ENCODE measurements at regions not wholly inside any gene's neighbourhood (a gene's known extent, or its start where the extent isn't known, plus 50 kb on each side); places are given as distances from the start of the nearest gene placed in this dataset.

DNA sequence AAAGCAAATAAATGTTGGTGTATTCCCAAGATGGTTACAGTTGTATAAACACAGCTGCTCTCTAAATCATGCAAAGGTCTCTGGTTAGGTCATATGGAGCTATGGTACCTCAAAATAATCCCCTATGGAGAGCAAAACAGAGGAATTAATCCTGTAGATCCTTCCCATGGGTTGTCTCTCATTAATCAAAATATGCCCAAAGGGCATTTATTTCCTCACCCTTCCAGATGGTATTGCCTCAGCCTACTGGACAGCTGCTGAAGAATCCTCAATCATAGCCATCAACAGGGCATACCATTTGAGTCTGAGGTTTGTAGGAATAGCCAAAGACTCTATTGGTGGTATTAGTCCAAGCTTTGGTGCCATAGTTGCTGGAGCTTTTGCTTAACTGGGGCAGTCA lies 360.9 kb downstream of the RPL10L start:
- Histone ChIP-seq H2AFZ (ENCODE audit: low read length) (no peak overlapping the region), H3K4me3 (ENCODE audit: insufficient read depth, low read length) (no peak overlapping the region), H3K4me2 (ENCODE audit: insufficient read depth, low read length) (no peak overlapping the region), H3K27me3 (ENCODE audit: insufficient read depth, low read length) (no peaks in the 10 kb centered on the region), H3K27ac (ENCODE audit: low read depth, low read length) (no peak overlapping the region), H3K4me1 (ENCODE audit: insufficient read depth, low read length) (no peaks in the 10 kb centered on the region), H3K9me3 (ENCODE audit: low read depth, low read length) (no peaks in the 10 kb centered on the region), H3K36me3 (ENCODE audit: insufficient read depth, low read length) (no peaks in the 10 kb centered on the region), H3K79me2 (ENCODE audit: insufficient read depth, low read length) (no peaks in the 10 kb centered on the region), H4K20me1 (ENCODE audit: insufficient read depth, low read length) (no peaks in the 10 kb centered on the region)
- TF ChIP-seq, protein P1, sequence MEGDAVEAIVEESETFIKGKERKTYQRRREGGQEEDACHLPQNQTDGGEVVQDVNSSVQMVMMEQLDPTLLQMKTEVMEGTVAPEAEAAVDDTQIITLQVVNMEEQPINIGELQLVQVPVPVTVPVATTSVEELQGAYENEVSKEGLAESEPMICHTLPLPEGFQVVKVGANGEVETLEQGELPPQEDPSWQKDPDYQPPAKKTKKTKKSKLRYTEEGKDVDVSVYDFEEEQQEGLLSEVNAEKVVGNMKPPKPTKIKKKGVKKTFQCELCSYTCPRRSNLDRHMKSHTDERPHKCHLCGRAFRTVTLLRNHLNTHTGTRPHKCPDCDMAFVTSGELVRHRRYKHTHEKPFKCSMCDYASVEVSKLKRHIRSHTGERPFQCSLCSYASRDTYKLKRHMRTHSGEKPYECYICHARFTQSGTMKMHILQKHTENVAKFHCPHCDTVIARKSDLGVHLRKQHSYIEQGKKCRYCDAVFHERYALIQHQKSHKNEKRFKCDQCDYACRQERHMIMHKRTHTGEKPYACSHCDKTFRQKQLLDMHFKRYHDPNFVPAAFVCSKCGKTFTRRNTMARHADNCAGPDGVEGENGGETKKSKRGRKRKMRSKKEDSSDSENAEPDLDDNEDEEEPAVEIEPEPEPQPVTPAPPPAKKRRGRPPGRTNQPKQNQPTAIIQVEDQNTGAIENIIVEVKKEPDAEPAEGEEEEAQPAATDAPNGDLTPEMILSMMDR (IDR thresholded peaks at IDR 0.05; ENCODE audit: extremely low read depth, low read depth, low read length): no peak
- DNase-seq (ENCODE audit: insufficient read length, low spot score, missing footprints): no peak

DNA sequence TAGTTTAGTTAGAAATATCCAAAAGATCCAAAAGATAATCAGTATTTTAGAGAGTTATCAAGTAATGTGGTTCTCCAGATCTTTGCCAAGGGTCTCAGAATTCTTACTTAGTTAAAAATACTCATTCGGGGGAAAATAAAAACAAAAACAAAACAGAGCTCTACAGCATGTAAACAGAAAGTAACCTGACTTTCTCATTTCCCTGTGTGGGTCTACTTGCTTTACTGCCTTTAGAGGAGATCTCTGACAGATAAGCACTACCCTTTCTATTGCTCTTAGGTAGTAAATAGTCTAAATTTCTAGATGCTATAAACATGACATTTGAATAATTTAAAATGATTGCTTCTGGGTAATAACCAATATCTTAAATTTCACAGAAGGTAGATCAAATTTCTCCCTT lies 371.8 kb downstream of the RPL10L start:
- DNase-seq (ENCODE audit: insufficient read length, low spot score, missing footprints): no peak
- Histone ChIP-seq H3K27me3 (ENCODE audit: insufficient read depth, low read length) (no peaks in the 10 kb centered on the region), H4K20me1 (ENCODE audit: insufficient read depth, low read length) (no peaks in the 10 kb centered on the region), H3K4me3 (ENCODE audit: insufficient read depth, low read length) (no peak overlapping the region), H3K79me2 (ENCODE audit: insufficient read depth, low read length) (no peaks in the 10 kb centered on the region), H3K4me2 (ENCODE audit: insufficient read depth, low read length) (no peak overlapping the region), H2AFZ (ENCODE audit: low read length) (no peak overlapping the region), H3K27ac (ENCODE audit: low read depth, low read length) (no peak overlapping the region), H3K36me3 (ENCODE audit: insufficient read depth, low read length) (no peaks in the 10 kb centered on the region), H3K9me3 (ENCODE audit: low read depth, low read length) (no peaks in the 10 kb centered on the region), H3K4me1 (ENCODE audit: insufficient read depth, low read length) (no peaks in the 10 kb centered on the region)
- TF ChIP-seq, protein P1 (IDR thresholded peaks at IDR 0.05; ENCODE audit: extremely low read depth, low read depth, low read length): no peak

DNA sequence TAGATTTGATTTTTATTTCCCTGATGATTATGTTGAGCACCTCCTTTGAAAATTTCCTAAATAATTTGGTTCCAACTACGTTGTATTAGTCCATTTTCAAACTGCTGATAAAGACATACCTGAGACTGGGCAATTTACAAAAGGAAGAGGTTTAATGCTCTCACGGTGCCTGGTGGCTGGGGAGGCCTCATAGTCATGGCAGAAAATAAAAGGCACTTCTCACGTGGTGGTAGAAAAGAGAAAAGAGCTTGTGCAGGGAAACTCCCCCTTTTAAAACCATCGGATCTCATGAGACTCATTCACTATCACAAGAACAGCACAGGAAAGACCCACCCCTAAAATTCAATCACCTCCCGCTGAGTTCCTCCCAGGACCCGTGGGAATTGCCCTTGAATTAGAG lies 372.3 kb downstream of the RPL10L start:
- Histone ChIP-seq H3K4me2 (ENCODE audit: insufficient read depth, low read length) (no peak overlapping the region), H3K36me3 (ENCODE audit: insufficient read depth, low read length) (no peaks in the 10 kb centered on the region), H3K27ac (ENCODE audit: low read depth, low read length) (no peak overlapping the region), H3K9me3 (ENCODE audit: low read depth, low read length) (no peaks in the 10 kb centered on the region), H3K27me3 (ENCODE audit: insufficient read depth, low read length) (no peaks in the 10 kb centered on the region), H3K79me2 (ENCODE audit: insufficient read depth, low read length) (no peaks in the 10 kb centered on the region), H4K20me1 (ENCODE audit: insufficient read depth, low read length) (no peaks in the 10 kb centered on the region), H3K4me1 (ENCODE audit: insufficient read depth, low read length) (no peaks in the 10 kb centered on the region), H3K4me3 (ENCODE audit: insufficient read depth, low read length) (no peak overlapping the region), H2AFZ (ENCODE audit: low read length) (no peak overlapping the region)
- TF ChIP-seq, protein P1 (IDR thresholded peaks at IDR 0.05; ENCODE audit: extremely low read depth, low read depth, low read length): no peak
- DNase-seq (ENCODE audit: insufficient read length, low spot score, missing footprints): no peak

DNA sequence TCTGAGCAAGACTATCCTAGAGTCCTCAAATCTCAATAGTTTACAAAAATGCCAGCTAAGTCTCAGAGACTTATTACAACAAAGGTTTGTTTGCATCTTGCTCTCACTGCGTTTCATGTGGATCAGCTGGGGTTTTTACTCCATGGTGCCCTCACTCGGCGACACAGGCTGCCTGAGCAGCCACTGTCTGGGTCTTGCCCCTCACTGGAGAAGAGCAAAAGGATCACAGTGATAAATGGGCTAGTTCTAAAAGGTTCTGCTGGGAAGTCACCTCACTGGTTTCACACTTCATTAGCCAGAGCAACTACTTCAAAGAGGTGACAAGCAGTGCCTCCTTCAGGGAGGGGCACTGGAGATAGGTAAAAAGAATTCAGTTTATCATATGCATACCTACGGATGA lies 392.0 kb downstream of the RPL10L start:
- no peaks in the 10 kb centered on the region for H3K4me1 ChIP-seq (ENCODE audit: insufficient read depth, low read length)
- H3K79me2 ChIP-seq (ENCODE audit: insufficient read depth, low read length): no peaks in the 10 kb centered on the region
- H2AFZ ChIP-seq (ENCODE audit: low read length): no peak overlapping the region
- DNase-seq (ENCODE audit: insufficient read length, low spot score, missing footprints): no peak
- TF ChIP-seq, protein P1 (IDR thresholded peaks at IDR 0.05; ENCODE audit: extremely low read depth, low read depth, low read length): no peak
- H3K27me3 ChIP-seq (ENCODE audit: insufficient read depth, low read length): no peaks in the 10 kb centered on the region
- no peaks in the 10 kb centered on the region for H3K36me3 ChIP-seq (ENCODE audit: insufficient read depth, low read length)
- no peak overlapping the region for H3K27ac ChIP-seq (ENCODE audit: low read depth, low read length)
- no peaks in the 10 kb centered on the region for H3K9me3 ChIP-seq (ENCODE audit: low read depth, low read length)
- no peak overlapping the region for H3K4me3 ChIP-seq (ENCODE audit: insufficient read depth, low read length)
- H4K20me1 ChIP-seq (ENCODE audit: insufficient read depth, low read length): no peaks in the 10 kb centered on the region
- no peak overlapping the region for H3K4me2 ChIP-seq (ENCODE audit: insufficient read depth, low read length)
